ENCODE measurements at regions not wholly inside any gene's neighbourhood (a gene's known extent, or its start where the extent isn't known, plus 50 kb on each side); places are given as distances from the start of the nearest gene placed in this dataset.

DNA sequence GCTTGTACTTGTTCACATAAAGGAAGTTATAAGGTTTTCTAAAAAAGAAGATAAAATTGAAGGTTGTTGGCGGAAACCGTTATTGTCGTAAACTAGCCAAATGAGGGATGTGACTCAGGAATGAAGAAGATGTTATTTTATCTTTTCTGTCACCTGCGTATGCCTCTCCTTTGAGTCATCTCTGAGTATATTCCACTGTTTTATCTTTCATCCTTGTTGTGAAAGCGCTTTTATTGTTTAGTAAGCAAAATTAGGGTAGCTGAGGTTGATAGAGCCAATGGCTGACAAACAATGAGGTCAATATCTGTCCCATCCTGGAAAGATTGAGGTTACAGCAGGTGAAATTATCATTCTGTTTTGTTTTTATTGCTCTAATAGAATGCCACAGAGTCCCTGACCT is 105.0 kb downstream of the TUSC1 start:
- TF ChIP-seq, protein P1, sequence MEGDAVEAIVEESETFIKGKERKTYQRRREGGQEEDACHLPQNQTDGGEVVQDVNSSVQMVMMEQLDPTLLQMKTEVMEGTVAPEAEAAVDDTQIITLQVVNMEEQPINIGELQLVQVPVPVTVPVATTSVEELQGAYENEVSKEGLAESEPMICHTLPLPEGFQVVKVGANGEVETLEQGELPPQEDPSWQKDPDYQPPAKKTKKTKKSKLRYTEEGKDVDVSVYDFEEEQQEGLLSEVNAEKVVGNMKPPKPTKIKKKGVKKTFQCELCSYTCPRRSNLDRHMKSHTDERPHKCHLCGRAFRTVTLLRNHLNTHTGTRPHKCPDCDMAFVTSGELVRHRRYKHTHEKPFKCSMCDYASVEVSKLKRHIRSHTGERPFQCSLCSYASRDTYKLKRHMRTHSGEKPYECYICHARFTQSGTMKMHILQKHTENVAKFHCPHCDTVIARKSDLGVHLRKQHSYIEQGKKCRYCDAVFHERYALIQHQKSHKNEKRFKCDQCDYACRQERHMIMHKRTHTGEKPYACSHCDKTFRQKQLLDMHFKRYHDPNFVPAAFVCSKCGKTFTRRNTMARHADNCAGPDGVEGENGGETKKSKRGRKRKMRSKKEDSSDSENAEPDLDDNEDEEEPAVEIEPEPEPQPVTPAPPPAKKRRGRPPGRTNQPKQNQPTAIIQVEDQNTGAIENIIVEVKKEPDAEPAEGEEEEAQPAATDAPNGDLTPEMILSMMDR (IDR thresholded peaks at IDR 0.05) = no peak
- no peak for TF ChIP-seq POLR2AphosphoS5 (IDR thresholded peaks at IDR 0.05; ENCODE audit: low read depth, low read length)
